Mesenchymal stem cell (in vitro differentiated cells and primary cell): ENCODE measurements at regions not wholly inside any gene's neighbourhood (a gene's known extent, or its start where the extent isn't known, plus 50 kb on each side); places are given as distances from the start of the nearest gene placed in this dataset.

Experiments used
- DNase-seq: peaks from one replicate; pipeline ENCODE4 v3.0.0-alpha.2; 2013
- H2AFZ ChIP-seq: one replicate; pipeline ENCODE4 v1.6.1; 2013; ENCODE audit warnings: low read depth, mild to moderate bottlenecking, control low read depth, inconsistent platforms, low read length, moderate library complexity
- H2AK5ac ChIP-seq: 2 replicates; pipeline ENCODE4 v1.6.1; 2013; ENCODE audit warnings: low read length, moderate library complexity, mild to moderate bottlenecking, inconsistent platforms; ENCODE audit not compliant: severe bottlenecking
- H2BK120ac ChIP-seq: one replicate; pipeline ENCODE4 v1.6.1; 2013; ENCODE audit warnings: low read depth, mild to moderate bottlenecking, inconsistent platforms, low read length, moderate library complexity
- H2BK12ac ChIP-seq, 2 experiments: one replicate each; pipeline ENCODE4 v1.6.1; 2013; ENCODE audit warnings: inconsistent platforms in 2 of 2, low read length in 2 of 2, mild to moderate bottlenecking in 2 of 2, moderate library complexity in 2 of 2, control low read depth in 1 of 2
- H2BK15ac ChIP-seq: one replicate; pipeline ENCODE4 v1.6.1; 2013; ENCODE audit warnings: mild to moderate bottlenecking, low read depth, inconsistent platforms; ENCODE audit not compliant: poor library complexity, severe bottlenecking
- H2BK5ac ChIP-seq: 2 replicates; pipeline ENCODE4 v1.6.1; 2013; ENCODE audit warnings: low read depth, mild to moderate bottlenecking, low read length, control low read depth, inconsistent platforms; ENCODE audit not compliant: poor library complexity, severe bottlenecking
- H3K14ac ChIP-seq, 2 experiments: one replicate each; pipeline ENCODE4 v1.6.1; 2013; ENCODE audit warnings: inconsistent platforms in 2 of 2, low read length in 2 of 2, control low read depth in 1 of 2, mild to moderate bottlenecking in 1 of 2, moderate library complexity in 1 of 2
- H3K18ac ChIP-seq, 2 experiments: one replicate each; pipeline ENCODE4 v1.6.1; 2013; ENCODE audit warnings: inconsistent platforms in 2 of 2, low read length in 2 of 2, control low read depth in 1 of 2, low read depth in 1 of 2, mild to moderate bottlenecking in 1 of 2
- H3K23ac ChIP-seq, 2 experiments: one replicate each; pipeline ENCODE4 v1.6.1; 2013; ENCODE audit warnings: inconsistent platforms in 2 of 2, low read length in 2 of 2, mild to moderate bottlenecking in 2 of 2, moderate library complexity in 2 of 2, control low read depth in 1 of 2
- H3K27ac ChIP-seq: 2 replicates; pipeline ENCODE4 v1.5.1; 2013; ENCODE audit warnings: mild to moderate bottlenecking, moderate library complexity, low read length, control low read depth, inconsistent platforms; ENCODE audit not compliant: poor library complexity, severe bottlenecking
- H3K27me3 ChIP-seq, 2 experiments: 2 replicates each; pipeline versions ENCODE4 v1.6.1 to v1.7.0; 2013; ENCODE audit warnings: low read length in 2 of 2, mild to moderate bottlenecking in 2 of 2, moderate library complexity in 2 of 2, control low read depth in 1 of 2, inconsistent platforms in 1 of 2; ENCODE audit not compliant: control insufficient read depth in 1 of 2, insufficient read depth in 1 of 2
- H3K36me3 ChIP-seq, 2 experiments: 2 replicates each; pipeline versions ENCODE4 v1.6.1 to v1.7.0; 2013; ENCODE audit warnings: low read length in 2 of 2, control low read depth in 1 of 2, inconsistent platforms in 1 of 2, low read depth in 1 of 2, mild to moderate bottlenecking in 1 of 2; ENCODE audit not compliant: insufficient read depth in 2 of 2, control insufficient read depth in 1 of 2
- H3K4ac ChIP-seq, 2 experiments: one replicate each; pipeline ENCODE4 v1.6.1; 2013; ENCODE audit warnings: inconsistent platforms in 2 of 2, low read length in 2 of 2, mild to moderate bottlenecking in 2 of 2, moderate library complexity in 2 of 2, control low read depth in 1 of 2, low read depth in 1 of 2
- H3K4me1 ChIP-seq: 2 replicates; pipeline ENCODE4 v1.6.1; 2013; ENCODE audit warnings: low read depth, low read length, control low read depth; ENCODE audit not compliant: control insufficient read depth, insufficient read depth
- H3K4me2 ChIP-seq: 2 replicates; pipeline ENCODE4 v1.6.1; 2013; ENCODE audit warnings: low read length, mild to moderate bottlenecking, inconsistent platforms; ENCODE audit not compliant: poor library complexity, severe bottlenecking
- H3K4me3 ChIP-seq, 2 experiments: 2 replicates each; pipeline versions ENCODE4 v1.5.1 to v1.7.0; 2013; ENCODE audit warnings: low read length in 2 of 2, mild to moderate bottlenecking in 2 of 2, control low read depth in 1 of 2, low read depth in 1 of 2; ENCODE audit not compliant: insufficient read depth in 1 of 2
- H3K79me1 ChIP-seq: replicated peaks from 2 replicates; pipeline ENCODE4 v1.6.1; 2013; ENCODE audit warnings: mild to moderate bottlenecking, control low read depth, low read length, inconsistent platforms; ENCODE audit not compliant: poor library complexity, severe bottlenecking
- H3K9ac ChIP-seq: 2 replicates; pipeline ENCODE4 v1.7.0; 2013; ENCODE audit warnings: mild to moderate bottlenecking, low read length, moderate library complexity
- H3K9me3 ChIP-seq: 2 replicates; pipeline ENCODE4 v1.7.0; 2013; ENCODE audit warnings: mild to moderate bottlenecking, low read length; ENCODE audit not compliant: control insufficient read depth
- H4K8ac ChIP-seq: one replicate; pipeline ENCODE4 v1.6.1; 2013; ENCODE audit warnings: inconsistent platforms, mild to moderate bottlenecking, low read length, moderate library complexity
- H4K91ac ChIP-seq: one replicate; pipeline ENCODE4 v1.6.1; 2013; ENCODE audit warnings: mild to moderate bottlenecking, low read length, inconsistent platforms
- WGBS: methylation state at CpG from one replicate; pipeline ENCODE4 v1.1.7; 2013; ENCODE audit warnings: mixed read lengths; 5-methylcytosine and 5-hydroxymethylcytosine counted together

DNA sequence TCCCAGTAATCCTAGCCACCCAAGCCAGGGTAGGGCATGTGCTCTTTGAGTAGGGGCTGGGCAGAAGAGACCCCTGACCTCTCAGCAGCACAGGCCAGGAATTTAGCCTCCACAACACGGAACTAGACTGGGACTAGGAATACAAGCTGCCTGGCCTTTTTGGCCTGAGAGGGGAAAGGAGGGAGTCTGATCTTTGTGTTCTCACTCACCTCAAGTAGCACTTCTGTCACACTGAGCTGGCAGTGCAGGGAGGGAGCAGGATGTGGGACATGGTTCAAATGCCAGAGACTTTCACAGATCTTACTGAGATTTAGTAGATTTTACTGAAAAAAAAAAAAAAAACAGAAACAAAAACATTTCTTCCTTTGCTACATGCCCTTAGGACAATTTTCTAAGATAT lies 395.2 kb downstream of the CMPK2 start:
- H2BK120ac ChIP-seq, result no peak overlapping the region
- H3K27ac ChIP-seq, result no peak overlapping the region
- peaks cover 0 to 3% of the 10 kb centered on the region in 2 experiments for H3K27me3 ChIP-seq
- no peaks in the 10 kb centered on the region for H3K79me1 ChIP-seq
- no peaks in the 10 kb centered on the region for H3K4me1 ChIP-seq
- H3K14ac ChIP-seq, result no peak overlapping the region
- no peak overlapping the region for H3K18ac ChIP-seq
- H2AFZ ChIP-seq, result no peak overlapping the region
- H3K9me3 ChIP-seq, result peaks cover 29% of the 10 kb centered on the region
- H3K23ac ChIP-seq, result no peak overlapping the region
- H2BK5ac ChIP-seq, result no peak overlapping the region
- H2BK15ac ChIP-seq, result no peak overlapping the region
- no peak overlapping the region for H3K4me3 ChIP-seq
- H4K91ac ChIP-seq, result no peak overlapping the region
- no peak overlapping the region for H3K4me2 ChIP-seq
- DNase-seq, result no peak
- H2AK5ac ChIP-seq, result no peak overlapping the region
- no peak overlapping the region for H2BK12ac ChIP-seq
- H3K36me3 ChIP-seq, result no peaks in the 10 kb centered on the region
- 75% methylated on average over 1 of the region's 1 CpG for WGBS
- no peak overlapping the region for H3K9ac ChIP-seq
- no peak overlapping the region for H4K8ac ChIP-seq
- no peak overlapping the region for H3K4ac ChIP-seq

DNA sequence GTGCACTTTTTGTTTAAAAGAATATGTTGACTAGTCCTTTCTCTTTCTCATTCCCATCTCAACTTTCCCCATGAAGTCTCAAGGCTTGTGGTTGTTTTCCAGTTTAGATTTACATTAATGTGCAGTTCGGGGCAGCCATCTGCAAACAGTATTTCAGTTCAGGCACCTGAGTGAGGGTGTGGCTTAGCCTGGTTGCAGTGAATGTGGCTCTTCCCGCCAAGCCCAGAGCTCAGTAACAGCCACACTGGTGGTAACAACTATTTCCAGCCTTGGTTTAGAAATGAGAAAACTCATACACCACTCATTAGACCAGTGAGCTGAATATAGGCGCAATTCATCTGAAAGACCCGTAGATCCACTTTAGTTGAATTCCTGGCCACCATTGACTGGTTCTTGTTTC lies 394.3 kb downstream of the CMPK2 start:
- Histone ChIP-seq H3K14ac (no peak overlapping the region), H3K36me3 (no peaks in the 10 kb centered on the region), H3K9ac (no peak overlapping the region), H2AFZ (no peak overlapping the region), H3K27ac (no peak overlapping the region), H4K91ac (no peak overlapping the region), H2BK12ac (no peak overlapping the region), H3K4me2 (no peak overlapping the region), H2BK5ac (no peak overlapping the region), H3K4me1 (no peaks in the 10 kb centered on the region), H3K4me3 (no peak overlapping the region), H2BK15ac (no peak overlapping the region), H4K8ac (no peak overlapping the region), H3K9me3 (peaks cover 22% of the 10 kb centered on the region), H3K4ac (no peak overlapping the region), H2AK5ac (no peak overlapping the region), H3K79me1 (no peaks in the 10 kb centered on the region), H2BK120ac (no peak overlapping the region), H3K18ac (no peak overlapping the region), H3K27me3 (peaks cover 0 to 3% of the 10 kb centered on the region in 2 experiments), H3K23ac (no peak overlapping the region)
- no peak for DNase-seq
- 89% methylated on average over 4 of the region's 4 CpGs for WGBS

DNA sequence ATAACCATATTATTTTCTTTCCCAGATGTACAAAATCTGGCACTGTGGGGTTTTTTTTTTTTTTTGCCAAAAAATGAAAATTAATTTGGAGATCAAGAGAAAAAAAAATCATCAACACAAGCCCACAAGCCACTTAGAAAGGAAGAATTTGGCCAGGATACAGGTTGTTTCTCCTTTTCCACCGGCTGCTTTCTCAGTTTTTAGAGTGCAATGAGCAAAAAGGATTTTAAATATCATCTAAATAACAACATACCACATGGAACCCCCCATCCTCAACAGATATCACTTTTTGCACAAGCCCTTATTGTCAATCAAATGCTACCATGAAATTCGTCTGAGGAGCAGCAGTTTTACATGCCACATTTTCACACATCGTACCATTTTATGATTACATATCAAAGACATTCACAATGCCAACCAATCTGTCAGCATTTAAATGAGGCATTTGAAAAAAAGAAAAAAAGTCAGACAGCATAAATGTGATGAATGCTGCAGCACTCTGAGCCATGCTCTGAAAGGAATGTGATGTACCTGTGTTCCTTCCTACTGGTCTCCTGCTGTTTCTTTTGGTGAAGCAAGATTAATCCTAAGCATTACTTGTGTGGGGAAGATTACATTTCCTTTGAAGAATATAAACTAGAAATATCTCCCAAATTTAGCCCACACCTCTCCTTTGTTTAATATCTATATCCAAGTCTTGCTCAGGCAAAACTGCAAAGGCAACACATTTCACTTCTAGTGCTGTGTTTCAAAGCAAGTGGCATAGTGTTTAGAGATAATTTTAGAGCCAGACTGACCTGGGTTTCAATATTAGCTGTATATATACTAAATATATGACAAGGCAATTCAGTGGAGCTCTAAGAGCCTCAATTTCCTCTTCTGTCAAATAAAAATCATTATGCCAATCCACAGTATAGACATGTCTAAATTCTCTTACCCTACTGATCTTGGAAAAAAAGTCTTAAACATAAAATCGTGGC lies 391.3 kb downstream of the CMPK2 start:
- Histone ChIP-seq H2BK5ac (no peak overlapping the region), H3K27ac (no peak overlapping the region), H2AK5ac (no peak overlapping the region), H3K79me1 (no peaks in the 10 kb centered on the region), H2BK15ac (no peak overlapping the region), H3K18ac (no peak overlapping the region), H4K8ac (no peak overlapping the region), H3K9ac (no peak overlapping the region), H3K4ac (no peak overlapping the region), H3K14ac (no peak overlapping the region), H4K91ac (no peak overlapping the region), H3K23ac (no peak overlapping the region), H3K36me3 (no peaks in the 10 kb centered on the region), H3K27me3 (peaks cover 0 to 3% of the 10 kb centered on the region in 2 experiments), H2BK12ac (no peak overlapping the region), H3K4me3 (no peak overlapping the region), H2BK120ac (no peak overlapping the region), H2AFZ (no peak overlapping the region), H3K4me1 (no peaks in the 10 kb centered on the region), H3K9me3 (peaks cover 11% of the 10 kb centered on the region), H3K4me2 (no peak overlapping the region)
- WGBS, result 64% methylated on average over 4 of the region's 4 CpGs
- no peak for DNase-seq

DNA sequence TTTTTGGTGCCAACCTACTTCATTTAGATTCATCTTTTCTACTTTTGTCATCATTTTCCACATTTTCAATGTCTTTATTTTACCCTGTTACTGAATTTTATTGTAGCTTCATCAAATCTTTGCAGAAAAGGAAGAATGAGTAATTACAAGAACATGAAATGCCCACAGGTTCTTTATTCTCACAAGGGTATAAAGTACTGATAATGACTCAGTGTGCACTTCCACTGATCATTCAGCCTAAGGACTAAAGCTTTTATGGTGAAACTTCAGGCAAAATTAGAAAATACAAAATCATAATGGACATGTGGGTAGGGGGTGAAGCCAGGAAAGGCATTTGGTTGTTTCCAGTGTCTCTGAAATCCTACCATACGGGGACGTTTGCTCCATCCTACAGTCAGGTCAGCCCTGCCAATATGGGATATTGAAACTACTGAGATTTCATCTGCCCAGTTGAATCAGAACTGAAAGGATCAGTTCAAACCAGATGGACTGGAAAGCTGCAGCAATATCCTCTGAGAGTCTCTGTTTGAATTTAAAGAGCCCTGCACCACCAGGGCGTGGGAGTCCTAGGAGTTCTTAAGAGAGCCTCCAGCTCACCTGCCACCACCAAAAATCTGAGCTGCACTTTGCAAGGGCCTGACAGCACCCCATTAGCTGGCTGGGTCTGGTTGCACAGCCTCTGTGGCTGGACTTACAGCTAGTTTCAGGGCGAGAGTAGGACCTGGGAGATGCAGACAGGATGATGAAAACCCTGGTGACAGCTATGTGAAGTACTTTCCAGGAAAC lies 390.4 kb downstream of the CMPK2 start:
- H4K8ac ChIP-seq, result no peak overlapping the region
- no peak overlapping the region for H3K18ac ChIP-seq
- no peak overlapping the region for H3K23ac ChIP-seq
- no peak overlapping the region for H2BK120ac ChIP-seq
- no peak overlapping the region for H3K4me2 ChIP-seq
- no peak overlapping the region for H3K27ac ChIP-seq
- H3K4me3 ChIP-seq, result no peak overlapping the region
- WGBS, result 66% methylated on average over 4 of the region's 4 CpGs
- no peak overlapping the region for H2BK5ac ChIP-seq
- H3K79me1 ChIP-seq, result no peaks in the 10 kb centered on the region
- H2AFZ ChIP-seq, result no peak overlapping the region
- H3K9me3 ChIP-seq, result peaks cover 16% of the 10 kb centered on the region
- peaks cover 0 to 3% of the 10 kb centered on the region in 2 experiments for H3K27me3 ChIP-seq
- no peaks in the 10 kb centered on the region for H3K36me3 ChIP-seq
- DNase-seq, result no peak
- no peaks in the 10 kb centered on the region for H3K4me1 ChIP-seq
- H2AK5ac ChIP-seq, result no peak overlapping the region
- no peak overlapping the region for H3K14ac ChIP-seq
- H4K91ac ChIP-seq, result no peak overlapping the region
- no peak overlapping the region for H3K9ac ChIP-seq
- H2BK12ac ChIP-seq, result no peak overlapping the region
- no peak overlapping the region for H2BK15ac ChIP-seq
- no peak overlapping the region for H3K4ac ChIP-seq
